HG02610 (cell line): ENCODE measurements at regions not wholly inside any gene's neighbourhood (a gene's known extent, or its start where the extent isn't known, plus 50 kb on each side); places are given as distances from the start of the nearest gene placed in this dataset.
A peak's percentile ranks its signal among the peaks of the same experiment; 100 is the strongest.

ENCODE experiments used
- ATAC-seq: cut with Tn5 transposase; IDR thresholded peaks from one replicate; pipeline ENCODE4 v1.9.1; 2021; ENCODE audit warnings: mild to moderate bottlenecking, moderate library complexity; ENCODE audit not compliant: unreplicated experiment

DNA sequence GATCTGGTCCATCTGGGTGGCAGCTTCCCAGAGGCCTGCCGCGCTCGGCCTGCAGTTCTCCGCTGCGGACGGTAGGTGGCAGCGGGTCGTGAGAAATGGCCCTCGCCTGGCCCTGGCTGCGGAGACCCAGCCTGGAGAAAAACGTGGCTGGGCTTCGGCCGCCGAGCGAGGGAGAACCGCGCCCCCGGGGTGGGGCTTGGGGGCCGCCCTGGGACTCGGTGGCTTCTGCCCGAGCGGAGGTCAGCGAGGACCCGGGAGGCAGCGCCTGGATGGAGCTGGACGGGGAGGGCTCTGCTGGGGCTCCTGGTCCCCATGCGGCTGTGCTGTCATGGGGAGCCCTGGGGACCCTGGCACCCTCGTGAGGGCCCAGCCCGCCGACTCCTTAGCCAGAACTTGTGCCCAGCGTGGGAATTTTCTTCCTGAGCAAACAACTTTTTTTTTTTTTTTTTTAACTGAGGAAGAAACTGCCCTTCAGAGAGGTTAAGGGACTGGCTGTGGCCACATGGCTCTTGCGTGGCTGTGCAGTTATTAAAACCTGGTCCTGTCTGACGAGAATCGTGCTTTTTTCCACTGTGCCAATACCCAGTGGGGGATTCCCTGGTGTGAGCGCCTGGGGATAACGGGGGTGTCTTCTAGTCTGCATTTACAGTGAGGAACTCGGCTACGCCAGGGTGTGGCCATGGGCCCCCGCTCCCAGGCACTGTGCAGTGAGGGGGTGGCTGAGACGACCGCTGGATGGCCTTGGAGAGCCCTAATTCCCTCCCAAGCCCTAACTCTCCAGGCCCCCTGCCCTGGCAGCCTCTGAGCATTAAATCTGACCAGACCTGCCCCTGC lies 535.6 kb downstream of the INSC start:
- ATAC-seq: peak; percentile 96

DNA sequence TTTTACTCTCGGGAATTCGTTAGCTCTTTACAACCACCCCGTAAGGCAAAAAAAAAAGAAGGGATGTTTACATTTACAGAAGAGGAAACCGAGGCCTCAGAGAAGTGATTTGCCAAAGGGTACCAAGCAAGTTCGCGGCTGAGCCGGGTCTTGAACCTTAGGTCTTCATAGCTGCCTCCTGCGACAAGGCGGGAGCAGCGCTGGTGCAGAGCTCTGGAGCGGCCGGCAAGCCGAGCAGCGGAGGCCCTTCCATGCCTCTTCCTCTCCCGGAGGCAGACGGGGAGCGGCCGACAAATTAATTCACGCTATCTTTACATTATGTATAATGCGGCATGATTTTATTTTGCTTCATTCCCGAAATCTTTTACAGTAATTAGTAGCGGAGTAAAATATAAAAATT lies 536.3 kb downstream of the INSC start:
- ATAC-seq: no peak

DNA sequence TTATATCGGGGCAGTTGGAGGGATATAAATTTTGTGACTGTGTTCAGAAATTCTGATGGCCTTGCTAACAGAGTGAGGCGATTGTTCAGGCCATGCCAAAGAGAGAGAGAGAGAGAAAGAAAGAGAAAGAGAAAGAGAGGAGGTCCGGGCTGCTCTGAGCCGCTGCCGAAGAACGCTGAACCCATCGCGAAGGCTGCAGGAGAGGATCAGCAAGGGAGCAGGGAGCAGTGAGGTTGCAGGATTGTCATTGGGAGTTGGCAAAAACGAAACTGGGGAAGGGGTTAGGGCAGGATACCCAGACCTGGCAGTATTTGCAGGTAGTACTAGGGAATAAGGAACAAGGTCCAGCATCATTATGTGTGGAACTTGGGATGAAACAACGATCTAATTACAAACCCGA lies 537.1 kb downstream of the INSC start:
- no peak for ATAC-seq

DNA sequence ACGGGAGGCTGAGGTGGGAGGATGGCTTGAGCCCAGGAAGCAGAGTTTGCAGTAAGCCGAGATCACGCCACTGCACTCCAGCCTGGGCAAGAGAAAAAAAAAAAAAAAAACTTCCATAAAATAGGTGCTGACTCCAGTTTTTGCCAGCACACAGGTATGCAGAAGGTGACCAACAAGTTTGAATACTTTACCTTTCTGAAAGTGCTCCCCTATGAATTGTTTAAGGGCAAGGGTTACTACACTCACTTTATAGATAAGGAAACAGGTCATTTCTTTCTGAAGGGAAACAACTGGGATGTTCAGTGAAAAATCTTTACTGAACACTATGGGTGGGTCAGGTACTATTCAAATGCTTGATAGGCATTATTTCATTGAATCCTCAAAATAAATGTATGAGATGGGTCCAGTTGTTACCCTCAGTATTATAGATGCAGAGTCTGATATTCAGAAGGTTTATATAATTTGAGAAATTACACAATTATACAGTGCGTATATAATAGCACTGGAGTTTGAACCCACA lies 538.5 kb downstream of the INSC start:
- no peak for ATAC-seq

DNA sequence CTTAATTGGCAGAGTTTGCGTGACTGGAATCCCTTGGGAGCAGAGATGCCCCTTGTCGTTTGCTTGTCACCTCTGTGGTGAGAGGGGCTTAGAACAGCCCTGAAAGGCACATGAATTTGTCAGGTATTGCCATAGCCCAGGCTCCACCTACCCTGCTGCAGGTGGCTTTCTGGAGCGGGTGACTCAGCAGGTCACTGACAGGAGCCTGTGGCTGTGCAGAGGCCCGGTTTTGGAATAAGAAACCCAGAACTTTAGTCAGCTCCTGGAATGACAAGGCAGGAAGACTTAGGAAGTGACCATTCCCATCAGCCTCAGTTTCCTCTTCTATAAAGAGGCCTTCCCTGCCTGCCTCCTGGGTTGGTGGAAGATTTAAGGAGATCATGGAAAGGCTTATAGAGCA lies 539.7 kb downstream of the INSC start:
- no peak for ATAC-seq

DNA sequence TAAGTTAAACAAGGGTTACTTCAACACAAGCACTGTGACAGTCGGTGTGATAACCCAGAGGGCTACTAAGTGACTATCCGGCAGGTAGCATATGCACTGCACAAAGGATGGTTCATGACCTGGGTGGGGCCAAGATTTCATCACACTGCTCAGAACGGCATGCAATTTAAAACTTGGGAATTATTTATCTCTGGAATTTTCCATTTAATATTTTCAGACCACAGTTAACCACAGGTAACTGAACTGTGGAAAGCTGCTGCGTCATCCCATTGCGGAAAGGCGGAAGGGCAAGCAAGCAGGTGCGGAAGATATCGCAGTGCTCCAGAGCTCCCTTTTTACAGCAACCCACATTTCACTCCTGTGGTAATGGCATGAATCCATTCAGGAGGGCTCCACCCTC lies 540.8 kb downstream of the INSC start:
- no peak for ATAC-seq

DNA sequence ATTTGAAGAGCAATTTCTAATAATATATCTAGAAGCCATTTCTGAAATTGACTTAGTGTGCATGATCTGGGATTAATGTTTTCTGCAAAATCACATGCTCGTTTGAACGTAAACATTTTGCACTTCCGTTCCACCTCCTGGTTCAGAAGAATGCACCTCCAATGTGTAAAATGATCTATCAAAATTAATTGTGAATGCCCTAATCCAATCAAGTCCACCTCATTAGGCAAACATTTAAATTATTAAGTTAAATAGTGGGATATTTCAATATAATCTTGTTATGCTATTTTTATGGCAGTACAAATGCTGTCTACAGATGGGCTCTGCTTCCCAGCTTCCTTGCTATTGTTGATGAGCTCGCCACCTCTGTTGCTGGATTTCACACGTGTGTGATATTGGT lies 542.5 kb downstream of the INSC start:
- no peak for ATAC-seq

DNA sequence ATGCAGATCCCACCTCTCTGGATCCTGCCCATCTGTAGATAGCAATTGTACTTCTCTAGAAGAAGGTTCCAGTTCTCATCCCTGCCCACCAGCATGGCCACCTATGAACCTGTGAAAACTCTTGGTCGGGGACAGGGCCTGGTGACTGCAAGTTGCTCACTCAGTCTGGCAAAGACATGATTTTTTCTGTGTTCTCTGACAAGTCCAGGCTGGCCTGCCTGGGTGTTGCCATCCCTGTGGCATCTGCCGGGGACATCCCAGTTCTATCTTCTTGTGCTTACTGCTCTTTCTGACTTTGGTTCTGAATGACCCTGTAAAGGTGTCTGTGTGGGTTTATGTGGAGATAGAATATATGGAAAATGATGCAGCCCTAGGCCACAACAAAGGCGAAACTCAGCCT lies 545.8 kb downstream of the INSC start:
- no peak for ATAC-seq

DNA sequence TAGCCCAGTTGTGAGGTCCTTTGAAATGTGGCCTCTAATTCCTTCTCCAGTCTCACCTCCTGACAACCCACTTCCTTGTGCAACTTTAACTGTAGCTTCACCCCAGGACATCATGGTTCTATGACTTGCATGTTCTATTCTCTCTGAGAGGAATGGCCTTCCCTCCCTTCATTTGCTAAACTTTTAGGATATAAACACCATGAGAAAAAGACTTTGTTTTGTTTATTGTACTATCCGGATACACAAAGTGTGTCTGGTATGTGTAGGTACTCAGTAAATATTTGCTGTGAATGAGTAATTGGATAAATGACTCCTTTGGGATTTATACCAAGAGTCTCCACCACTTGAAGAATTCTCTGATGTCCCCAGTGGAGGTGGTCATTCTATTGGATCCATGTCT lies 547.6 kb downstream of the INSC start:
- no peak for ATAC-seq

DNA sequence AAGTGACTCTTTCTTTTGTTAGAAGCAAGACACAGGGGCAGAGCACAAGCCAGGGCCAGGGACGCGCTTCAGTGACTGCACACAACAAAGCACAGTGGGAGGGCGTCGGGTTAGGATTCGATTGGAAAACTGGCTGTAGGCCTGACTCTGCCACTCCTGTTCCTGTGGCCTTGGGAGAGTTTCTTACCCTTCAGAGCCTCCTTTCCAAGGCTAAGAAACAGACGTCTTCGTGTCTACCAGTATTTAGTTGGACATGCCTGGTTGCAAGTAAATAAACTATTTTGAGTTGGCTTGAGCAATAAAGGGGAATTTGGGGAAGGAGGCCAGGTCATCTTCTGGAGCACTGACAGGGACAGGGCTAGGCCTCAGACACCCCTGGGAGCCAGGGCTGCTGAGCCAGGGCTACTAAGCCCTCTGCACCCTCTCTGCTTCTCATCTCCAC lies 549.1 kb downstream of the INSC start:
- ATAC-seq: no peak

DNA sequence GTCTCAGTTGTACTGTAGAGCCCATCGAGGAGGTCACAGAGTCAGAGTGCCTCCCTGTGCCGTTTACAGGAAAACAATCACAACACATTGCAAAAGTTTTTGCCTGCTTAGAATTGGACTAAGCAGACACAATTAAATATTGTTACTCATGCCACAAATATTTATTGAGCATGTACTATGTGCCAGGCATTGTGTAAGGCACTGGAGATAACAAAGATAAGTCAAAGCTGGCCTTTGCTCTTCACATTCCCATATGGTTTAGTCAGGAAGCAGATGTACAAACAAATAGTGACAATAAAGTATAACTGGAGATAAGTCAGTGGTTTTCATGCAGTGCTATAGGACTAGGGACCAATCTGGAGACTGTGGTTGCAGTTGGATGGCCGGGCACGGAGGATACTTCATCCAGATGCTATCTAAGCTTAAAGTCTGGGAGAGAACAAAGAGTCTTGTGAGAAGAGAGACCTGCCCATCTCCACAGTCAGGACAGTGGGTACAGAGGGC lies 550.7 kb downstream of the INSC start:
- no peak for ATAC-seq

DNA sequence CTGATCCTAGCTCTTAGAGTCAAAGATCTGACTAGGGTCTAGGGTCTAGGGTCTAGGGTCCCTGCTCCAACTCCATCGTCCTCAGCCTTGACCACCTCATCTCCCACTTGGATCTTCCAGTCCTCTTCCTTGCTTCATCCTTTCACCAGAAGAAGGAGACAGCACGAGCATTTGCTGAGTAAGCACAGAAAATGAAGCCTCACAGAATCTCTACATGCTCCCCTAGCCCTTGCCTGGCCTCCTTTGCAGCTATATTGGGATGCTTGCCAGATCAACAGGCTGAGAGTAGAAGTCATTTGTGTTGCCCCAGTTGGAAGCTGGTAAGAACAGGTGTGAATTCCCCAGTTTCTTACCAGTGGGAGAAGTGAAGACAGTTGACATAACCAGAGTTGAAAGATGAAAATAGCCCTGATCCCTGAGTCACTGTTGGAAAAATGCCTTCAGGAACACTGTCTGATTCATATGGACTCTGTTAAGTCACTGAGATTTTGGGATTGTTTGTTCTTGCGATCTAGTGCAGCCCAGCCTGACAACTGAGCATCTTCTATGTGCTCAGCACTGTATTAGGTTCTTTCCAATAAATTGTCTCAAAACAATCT lies 552.5 kb downstream of the INSC start:
- ATAC-seq: no peak

DNA sequence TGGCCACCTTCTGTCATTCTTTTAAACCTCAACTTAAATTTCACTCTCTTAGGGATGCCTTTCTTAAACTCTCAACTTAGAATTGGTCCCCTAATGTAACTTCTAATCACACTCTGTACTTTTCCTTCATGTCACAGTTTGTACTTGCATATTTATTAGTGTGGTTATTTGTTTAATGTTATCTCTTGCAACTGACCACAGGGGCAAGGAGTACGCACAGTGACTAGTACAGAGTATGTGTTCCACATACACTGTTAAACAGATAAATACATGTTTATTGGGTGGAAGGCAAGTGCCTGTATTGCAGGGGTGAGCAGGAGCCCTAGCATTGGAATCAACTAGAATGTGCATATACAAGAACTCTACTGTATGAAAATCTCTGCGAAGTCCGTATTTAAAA lies 554.0 kb downstream of the INSC start:
- no peak for ATAC-seq

DNA sequence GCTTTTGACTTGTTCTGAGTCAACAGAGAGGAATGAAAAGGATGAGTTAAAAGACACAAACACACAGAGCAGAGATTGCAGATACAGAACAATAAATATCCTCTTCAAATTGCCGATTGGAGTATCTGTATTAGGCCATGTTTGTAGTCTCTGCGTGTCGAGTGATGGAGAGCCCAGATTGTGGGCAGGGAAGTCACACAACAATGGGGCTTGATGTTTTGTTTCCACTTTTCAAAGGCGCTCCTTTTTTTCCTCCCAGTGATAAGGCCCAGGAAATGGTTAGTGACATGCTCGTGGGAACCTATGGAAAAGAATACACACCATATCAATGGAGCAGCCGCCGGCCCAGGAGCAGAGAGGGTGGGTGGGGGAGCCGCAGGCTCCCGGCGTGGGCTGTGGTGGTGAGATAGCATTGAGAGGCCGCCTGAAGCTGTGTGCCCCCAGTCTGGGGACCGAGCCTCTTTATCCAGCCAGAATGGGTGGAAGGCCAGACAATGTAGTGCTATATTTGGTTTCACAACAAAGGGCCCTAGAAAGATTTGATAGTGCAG lies 555.9 kb downstream of the INSC start:
- no peak for ATAC-seq

DNA sequence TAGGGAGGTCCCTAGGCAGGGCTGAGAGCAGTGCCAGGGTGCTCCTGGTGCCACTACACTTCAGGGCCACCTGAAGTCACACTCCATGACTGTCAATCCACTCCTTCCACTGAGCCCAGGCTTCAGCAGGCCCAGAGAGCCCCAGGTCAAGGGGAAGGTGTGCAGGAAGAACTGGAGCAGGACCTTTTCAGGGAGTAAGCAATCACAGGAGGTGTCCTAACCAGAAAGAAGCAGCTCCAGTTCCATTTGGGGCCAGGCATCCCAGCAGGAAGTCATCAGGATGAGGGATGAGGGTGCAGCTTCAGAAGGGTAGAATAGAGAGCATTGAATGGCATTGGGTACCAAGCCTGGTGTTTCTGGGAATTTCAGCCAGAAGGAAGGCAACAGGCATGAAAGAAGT lies 556.5 kb downstream of the INSC start:
- ATAC-seq: no peak

DNA sequence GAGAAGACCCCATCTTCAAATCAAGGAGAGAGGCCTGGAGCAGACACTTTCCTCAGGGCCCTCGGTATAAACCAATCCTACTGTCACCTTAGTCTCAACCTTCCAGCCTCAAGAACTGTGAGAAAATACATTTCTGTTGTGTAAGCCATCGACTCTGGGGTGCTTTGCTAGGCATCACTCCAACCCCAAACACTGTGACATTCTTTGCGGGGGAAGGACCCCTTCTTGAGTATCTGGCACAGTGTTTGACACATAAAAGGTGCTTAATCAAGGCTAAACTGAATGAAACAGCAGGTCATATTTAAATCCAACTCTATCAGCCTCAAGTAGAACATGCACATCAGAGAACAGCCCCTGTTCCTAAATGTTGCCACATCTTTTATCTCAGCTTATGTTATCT lies 558.1 kb downstream of the INSC start:
- no peak for ATAC-seq

DNA sequence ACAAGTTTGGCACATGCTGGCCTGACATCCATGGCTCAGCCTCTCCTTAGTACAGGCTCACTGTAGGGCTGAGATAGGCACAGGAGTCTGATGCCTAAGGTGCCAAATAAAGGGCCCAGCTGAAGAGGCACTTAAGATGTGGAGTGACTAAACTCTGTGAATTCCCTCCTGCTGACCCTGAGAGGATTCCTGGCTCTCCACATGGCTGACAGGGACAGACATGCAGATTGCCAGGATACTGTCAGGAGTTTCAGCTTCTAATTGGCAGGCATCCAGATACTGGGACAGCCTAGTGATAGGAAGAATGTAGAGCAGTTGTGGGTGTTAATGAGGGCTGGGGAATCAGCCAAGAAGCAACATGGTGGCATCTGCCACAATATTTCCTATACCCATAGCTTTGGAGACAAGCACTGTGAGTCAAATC lies 558.7 kb downstream of the INSC start:
- ATAC-seq: no peak

DNA sequence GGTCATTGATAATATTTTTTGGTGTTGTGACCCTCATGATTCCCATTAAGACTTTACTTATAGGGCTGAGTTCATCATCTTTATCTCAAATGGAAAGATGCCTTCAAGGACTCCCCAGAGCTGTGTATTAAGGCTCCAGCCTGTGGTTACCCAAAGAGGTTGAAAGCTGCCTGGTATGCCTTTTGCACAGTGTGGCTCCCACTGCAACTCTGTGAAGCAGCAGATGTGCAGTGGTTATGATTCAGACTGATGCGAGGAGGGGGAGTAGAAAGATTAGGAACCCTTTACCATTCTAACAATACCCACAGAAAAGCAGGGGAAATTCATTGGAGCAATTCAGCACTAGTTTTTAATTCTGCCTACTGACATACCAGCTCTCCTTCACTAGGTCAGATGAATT lies 560.0 kb downstream of the INSC start:
- ATAC-seq: no peak

DNA sequence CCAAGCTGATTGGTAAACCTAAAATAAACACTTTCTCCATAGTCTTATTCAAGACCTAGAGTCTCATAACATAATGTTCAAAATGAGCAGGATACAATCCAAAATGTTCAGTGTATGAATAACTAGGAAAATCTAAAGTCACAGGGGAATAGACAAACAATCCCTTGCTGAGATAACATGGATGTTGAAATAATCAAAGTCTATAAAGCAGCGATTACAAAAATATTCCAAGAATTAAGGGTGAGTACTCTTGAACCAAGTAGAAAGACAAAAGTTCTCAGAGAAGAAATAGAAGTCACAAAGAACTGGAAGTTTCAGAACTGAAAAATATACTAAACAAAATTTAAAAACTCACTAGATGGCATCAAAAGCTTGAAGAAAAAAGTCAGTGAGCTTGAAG lies 561.0 kb downstream of the INSC start:
- no peak for ATAC-seq

DNA sequence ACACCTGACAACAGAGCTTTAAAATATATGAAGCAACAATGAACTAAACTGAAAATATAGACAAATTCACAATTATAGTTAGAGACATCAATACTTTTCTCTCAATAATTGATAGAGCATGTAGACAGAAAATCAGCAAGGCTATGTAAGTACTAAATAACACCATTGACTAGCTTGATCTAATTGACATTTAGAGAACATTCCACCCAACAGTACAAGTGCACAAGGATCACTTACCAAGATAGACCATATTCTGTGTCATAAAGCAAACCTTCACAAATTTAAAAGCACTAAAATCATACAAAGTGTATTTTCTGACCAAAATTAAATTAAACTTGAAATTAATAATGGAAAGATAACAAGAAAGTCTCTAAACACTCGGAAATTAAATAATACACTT lies 562.5 kb downstream of the INSC start:
- ATAC-seq: no peak

DNA sequence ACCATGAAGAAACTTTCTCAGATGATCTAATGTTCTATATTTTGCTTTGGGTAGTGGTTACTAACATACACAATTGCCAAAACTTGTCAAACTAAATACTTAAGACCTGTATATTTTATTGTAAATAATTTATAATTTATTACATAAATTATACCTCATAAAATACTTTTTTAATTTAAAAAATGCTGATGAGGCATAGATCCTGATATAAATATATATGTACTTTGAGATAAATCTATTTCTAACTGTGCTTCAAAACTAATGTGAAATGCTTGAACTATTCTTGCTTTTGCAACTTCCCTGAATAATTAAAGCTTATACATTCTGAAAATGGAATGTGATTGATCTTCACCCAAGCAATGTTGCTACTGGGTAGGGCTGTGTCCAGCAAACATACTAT lies 568.8 kb downstream of the INSC start:
- ATAC-seq: no peak

DNA sequence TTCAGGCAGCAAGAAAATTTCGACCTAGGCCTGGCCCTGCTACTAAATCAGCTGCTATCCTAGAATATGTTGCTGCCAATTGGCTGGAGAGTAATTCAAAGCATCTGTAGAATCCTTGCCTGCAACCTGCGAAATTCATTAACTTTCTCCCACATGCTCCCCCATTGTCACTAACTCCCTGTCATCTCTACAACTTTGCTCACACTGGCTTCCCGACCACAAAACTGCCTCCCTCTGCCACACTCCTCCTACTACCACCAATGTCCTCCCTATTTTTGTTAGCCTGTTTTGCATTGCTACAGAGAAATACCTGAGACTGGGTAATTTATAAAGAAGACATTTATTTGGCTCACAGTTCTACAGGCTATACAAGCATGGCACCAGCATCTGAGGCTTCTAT lies 570.6 kb downstream of the INSC start:
- ATAC-seq: no peak
